GM21786 (cell line): ENCODE measurements at regions not wholly inside any gene's neighbourhood (a gene's known extent, or its start where the extent isn't known, plus 50 kb on each side); places are given as distances from the start of the nearest gene placed in this dataset.

Source experiments
- ATAC-seq: cut with Tn5 transposase; IDR thresholded peaks from one replicate; pipeline ENCODE4 v1.9.1; 2021; ENCODE audit not compliant: unreplicated experiment

DNA sequence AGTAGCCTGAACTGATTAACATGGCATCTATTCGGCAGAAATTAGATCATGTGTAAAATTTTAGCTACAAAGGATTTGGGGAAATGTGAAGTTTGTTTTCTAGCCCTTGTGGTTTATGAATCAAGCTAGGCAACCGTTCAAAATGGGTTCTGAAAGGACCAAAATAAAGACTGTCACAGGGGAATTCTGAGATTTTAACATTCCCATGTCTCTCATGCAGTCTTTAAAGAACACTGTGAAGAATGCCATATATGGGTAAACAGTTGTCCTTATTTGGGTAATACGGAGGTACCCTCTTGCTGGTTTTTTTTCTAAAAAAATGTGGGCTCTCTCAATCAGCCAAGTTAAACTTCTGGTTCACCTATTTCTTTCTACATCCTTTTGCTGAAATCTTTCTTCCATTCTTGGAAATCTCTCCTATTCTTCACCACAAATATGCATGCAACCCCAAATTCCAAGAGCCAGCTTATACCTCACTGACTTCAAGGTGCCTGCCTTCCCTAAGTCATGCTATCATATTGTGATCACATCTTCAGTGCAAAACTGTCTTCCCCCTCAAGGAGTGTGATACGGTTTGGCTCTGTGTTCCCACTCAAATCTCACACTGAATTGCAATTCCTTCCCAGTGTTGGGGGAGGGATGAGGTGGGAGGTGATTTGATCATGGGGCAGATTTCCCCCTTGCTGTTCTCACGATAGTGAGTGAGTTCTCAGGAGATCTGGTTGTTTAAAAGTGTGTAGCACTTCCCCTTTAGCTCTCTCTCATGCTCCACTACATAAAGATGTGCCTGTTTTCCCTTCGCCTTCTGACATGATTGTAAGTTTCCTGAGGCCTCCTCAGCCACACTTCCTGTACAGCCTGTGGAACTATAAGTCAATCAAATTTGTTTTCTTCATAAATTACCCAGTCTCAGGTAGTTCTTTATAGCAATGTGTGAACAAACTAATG is 308.7 kb downstream of the TTLL7 start:
- no peak for ATAC-seq

DNA sequence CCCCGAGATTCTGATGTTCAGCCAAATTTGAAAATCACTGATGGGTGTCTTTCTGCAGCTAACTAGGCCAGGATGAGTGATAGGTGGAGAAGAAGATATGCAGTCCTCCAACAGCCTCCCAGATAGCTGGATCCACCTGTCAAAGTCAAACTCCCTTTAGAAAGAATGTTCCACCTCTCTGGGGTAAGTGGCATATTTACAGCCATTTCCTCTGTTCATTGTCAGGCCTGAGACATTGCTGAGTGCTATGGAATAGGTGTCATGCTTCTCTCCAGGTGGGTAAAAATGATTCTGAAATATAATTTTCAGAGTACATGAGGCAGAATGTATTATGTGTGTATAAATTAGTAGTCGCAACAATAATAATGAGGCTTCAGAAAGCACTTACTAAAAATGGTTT is 316.8 kb downstream of the TTLL7 start:
- ATAC-seq: no peak

DNA sequence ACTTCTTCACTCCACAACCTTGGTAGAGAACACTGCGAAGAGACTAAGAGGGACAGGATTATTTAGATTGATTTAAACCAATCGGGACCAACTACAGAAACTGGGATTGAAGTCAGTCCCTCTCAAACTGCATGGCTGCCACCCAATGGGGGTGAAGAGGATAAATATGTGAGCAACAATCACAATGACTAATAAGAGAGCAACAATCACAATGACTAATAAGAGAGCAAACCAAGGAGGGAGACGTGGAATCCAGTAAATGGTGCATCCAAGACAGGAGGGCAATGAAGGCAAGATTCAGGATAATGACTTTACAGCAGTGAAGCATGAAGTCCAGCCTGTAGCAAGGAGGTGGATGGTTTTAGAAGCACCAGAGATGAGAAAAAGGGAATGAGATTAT is 322.8 kb downstream of the TTLL7 start:
- no peak for ATAC-seq

DNA sequence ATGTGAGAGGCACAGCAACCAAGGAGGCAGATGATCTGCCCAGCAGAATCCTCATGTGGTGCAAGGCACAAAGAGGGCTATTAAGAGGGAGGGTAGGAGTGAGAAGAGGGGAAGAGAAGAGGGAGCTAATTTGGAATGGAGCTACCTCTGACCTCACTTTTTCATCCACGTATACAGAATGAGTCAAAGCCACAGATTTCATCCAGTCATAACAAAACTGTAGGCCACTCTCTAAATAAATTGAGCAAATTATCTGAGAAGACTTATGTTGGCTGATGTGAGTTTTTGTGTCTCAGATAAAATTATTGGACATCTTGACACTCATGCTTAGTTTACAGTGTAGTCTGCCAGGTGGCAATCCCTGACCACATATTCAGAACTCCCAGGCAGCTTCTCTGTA is 325.6 kb downstream of the TTLL7 start:
- peak; percentile 57 for ATAC-seq

DNA sequence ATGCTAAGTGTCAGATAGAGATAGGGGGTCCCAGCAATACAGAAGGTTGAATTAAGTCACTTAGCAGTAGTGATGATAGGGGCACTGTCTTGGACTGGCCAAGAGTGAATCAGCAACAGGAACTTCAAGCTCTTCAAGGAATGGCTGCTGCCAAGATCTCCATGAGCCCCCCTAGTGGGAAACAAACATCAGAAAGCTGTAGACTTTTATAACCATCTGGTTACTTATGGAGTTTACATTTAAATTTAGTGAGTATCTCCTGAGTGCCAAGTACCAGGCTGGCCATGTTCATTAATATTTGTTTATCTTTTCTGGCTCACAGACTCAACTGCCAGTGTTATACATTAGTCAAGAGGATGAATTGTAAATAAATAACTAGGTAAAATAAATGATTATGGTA is 327.3 kb downstream of the TTLL7 start:
- ATAC-seq: no peak

DNA sequence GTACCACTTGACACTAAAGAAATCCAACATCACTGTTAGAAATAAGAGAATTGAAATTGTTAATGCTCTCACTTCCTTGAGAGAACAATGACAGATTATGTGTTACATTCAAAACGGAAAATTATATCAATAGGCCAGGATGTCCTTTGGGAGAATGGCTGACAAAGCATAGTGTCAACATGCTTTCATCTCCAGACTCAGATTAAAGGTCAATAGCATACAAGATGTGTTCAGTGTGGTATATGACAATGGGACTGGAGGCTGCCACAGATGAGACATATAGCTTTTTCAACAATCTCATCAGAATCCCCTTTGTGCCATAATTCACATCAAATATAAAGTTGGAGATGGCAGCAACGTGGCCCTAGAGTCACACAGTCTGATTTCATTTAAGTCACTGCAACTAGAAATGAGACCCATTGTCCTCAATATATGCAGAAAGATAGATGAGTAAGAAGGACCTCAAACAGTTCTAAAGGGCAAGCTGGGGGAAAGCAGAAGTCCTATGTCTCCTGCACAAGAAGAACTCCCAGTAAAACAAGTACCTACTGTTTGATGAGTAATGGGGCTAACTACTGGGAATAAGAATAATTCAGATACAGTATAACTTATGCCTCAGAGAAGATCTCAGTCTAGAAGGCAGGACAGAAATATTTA is 327.9 kb downstream of the TTLL7 start:
- ATAC-seq: no peak

DNA sequence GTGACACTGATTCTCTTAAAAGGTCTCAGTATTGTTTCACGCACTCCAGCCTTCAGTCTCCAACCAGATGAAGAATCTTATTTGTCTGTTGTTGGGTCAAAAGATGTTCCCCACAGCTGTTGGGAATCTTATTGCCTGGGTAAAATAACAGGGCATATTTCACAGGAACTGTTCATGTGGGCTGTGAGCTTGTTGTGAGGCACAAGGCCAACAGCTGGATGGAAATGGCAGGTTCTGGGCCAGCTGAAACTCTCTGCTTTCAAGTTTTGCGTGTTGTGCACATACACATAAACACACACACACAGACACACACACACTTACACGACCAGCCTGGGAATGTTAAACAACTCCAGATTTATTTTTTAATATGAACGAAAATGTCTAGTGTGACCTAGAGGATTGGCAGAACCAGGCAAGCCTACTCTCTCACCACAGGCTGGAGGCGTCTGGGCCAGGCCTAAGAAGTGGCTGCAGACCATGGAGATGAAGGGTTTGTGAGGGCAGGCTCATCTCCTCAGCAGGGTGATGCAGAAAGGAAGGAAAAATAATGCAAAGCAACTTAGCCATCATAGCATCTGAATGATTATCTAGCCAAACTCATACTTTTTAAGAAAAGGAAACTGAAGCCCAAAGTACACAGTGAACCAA is 357.0 kb downstream of the TTLL7 start:
- no peak for ATAC-seq

DNA sequence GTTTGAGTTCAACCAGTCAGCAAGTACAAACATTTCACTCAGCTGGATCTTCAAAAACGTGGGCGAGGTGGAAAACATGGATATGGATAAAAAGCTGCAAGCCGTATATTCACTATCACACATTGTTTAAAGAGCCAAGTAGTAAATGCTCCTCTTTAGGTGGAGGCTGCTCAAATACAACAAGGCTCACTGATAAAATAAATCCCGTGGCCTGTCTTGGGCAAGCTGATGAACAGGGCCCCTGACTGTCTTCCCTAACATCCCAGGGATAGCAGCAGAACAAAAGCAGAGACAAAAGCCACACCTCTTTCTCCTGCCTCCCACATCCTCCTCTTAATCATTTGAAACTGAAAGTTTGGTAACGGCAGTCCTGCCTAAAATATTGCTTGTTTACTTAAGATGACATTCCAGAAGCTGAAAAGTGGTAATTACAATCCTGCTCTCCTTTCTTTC is 357.7 kb downstream of the TTLL7 start:
- ATAC-seq: no peak

DNA sequence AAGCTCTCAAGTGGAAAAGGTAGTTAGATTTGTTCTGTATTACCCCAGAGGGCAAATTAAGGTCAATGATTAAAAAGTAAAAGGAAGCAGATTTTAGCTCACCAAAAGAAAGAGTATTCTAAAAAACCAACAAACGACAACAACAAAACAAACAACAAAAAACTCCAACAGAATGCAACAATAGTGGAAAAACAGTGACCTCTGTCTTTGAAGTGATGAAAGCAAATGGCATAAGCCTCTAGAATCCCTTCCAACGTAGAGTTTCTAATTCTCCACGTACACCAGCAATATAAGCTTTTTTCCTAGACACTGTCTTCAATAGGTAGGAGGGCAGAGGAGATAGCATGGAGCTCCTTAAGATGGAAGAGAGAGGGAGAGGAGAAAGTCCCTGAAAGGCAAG is 359.1 kb downstream of the TTLL7 start:
- ATAC-seq: no peak

DNA sequence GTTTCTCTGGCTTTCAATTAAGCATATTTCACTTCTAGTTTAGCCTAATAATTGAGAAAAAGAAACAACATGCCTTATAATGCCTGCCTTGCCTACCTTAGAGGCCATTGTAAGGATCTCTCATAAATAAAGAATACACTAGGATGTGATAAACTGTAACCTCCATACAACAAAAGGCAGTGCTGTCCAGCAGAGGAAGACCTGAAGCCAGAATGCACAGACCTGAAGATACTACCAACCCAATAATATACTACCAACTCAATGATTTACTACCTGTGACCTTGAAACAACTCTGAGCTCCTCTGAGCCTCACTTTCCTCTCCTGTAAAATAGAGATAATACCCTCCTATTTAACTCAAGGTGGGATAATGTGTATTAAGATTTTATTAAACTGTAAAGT is 361.3 kb downstream of the TTLL7 start:
- ATAC-seq: no peak

DNA sequence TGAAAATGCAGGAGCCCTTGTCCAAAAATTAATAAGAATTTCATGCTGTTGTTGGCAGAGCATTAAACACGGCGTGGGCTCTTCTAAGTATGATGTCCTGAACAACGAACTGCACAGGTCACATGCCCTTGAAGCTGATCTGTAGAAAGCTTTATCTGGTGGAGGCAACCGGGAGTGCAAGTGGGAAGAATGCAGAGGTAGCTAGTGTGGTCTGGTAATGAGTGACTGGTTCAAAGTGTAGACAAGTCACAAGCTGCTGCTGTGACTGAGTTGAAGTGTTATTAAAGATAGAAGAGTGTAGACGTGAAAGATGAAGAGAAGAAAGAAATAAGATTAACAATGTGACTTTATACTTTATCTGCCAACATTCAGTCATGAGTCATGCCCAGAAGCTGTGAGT is 361.9 kb downstream of the TTLL7 start:
- ATAC-seq: no peak

DNA sequence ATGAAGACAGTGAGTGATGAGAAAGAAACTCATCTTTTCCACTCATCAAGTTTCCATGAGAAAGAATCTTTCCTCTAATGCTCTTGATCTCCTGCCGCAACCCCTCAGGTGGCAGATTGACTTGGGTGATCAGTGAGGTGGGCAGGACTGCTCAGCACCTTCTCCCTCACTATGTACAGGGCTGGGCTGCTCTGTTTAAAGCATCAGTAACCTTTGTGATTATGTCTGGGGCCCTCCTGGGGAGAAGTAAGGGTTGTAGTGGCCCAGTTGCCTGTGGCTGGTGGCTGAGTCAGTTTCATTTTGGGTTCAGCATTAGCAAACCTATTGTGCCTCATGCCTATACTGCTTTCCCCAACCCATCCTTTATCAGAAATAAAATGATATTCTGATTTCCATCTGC is 366.0 kb downstream of the TTLL7 start:
- no peak for ATAC-seq

DNA sequence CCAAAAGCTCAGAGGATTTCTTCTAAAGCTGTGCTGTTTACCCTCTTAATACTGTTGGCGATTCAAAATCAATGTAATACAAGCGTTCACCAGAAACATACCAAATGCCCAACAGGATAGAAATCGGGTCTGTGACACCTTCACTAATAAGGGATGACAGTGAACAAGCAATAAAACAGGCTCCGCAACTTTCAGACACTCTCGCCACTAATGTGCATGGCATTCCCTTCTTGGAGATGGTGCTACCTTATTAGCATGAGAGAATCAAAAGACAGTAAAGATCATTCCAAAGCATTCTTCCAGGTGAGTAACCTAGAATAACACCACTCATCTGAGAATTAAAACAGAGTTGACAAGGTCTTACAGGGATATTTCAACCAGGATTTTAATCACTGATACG is 367.1 kb downstream of the TTLL7 start:
- no peak for ATAC-seq

DNA sequence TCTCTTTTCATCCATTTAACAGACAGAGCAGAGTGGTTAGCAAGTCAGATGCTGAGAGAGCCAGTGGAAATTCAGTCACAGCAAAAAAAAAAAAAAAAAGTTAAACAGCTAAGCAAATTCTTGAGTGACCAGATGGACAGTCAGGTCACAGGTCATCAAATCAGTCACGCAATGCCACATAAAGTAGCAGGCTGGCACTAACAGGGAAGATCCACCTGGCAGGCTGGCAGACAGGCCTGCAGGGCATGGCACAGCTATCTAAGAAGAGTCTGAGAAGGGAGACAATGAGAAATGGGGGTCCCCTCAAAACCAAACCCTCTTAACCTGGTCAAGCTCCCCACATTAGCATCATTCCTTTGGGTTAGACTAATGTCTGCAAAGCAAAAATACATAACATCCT is 371.9 kb downstream of the TTLL7 start:
- ATAC-seq: no peak

DNA sequence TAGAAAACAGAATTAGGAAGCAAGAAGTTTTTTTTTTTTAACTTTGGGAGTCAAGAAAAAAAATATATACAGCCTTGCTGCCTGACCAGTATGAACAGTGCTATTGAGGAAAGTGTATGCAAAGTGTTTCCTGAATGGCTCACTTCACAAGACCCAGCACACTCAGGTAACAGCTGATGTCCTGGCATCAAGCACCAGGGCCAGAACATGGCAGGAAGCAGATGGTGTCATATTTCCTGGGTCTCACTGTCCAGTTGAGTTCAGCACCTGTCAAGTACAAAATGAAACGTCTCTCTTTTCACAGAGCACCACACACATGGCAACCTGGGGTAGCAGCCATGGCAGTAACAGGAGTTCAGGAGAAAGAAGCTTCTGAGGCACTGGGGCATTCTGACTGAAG is 372.3 kb downstream of the TTLL7 start:
- ATAC-seq: no peak

DNA sequence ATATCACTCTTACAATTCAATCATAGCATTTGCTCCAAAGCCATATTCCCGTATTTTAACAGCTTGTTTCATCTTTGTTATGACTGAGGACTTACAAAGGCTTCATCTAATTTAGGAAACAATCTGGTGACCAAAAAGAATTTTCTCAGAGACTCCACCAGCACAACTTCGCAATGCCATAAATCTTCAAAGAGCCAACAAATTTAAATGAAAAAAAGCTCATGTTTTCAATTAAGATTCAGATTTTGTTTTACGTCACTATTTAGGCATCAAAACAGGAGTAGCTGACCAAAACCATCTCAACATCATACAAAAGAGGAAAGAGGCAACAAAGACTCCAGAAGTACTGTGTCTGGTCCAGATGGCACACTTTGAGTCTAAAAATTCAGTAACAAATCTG is 373.3 kb downstream of the TTLL7 start:
- ATAC-seq: no peak

DNA sequence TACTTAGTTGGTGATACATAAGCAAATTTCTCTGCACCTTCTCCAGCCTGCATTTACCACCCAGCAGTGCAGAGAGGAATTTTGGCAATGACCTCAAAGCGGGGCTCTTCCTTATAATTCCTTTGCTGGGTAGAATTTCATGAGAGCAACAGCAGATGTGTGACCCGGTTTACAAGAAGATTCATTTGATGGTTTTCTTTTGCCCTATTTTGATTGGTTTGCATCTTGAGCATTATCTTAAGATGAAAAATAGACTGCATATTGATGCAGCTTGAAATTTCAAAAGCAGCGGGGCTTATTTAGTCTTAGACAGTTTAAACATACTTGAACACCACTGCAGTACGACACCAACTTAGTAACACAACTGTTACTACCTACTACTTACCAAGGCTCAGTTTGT is 378.9 kb downstream of the TTLL7 start:
- no peak for ATAC-seq

DNA sequence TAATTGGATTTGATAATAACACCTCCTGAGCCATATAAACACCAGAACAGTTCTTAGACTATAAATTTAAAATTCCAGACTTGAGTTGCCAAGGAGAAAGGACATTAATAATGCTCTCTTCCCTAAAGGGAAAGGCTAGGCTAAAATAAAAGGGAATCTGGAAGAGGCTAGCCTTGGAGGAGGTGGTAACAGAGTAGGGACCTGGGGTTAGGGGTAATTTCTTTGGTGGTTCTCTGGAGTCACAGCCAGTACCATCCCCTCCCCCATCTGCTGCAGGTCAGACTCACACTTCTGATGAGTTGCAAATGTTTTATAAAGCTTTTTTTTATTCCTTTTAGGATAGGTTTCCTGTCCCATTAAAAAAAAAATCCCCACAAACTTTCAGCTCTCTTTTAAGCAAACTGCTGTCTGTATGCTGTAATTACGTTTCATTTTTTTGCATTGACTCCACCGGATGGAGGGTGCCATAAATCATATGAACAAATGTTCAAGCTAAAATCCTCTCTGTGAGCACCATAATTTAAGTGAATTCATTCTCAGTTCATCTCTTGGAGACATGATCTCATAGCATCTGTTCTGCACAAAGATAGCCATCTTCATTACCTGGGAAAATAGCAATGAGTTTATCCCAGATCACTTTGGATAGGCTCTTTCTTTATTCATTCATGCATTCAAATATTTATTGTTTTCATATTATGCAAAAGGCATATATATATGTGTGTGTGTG is 379.6 kb downstream of the TTLL7 start:
- ATAC-seq: no peak

DNA sequence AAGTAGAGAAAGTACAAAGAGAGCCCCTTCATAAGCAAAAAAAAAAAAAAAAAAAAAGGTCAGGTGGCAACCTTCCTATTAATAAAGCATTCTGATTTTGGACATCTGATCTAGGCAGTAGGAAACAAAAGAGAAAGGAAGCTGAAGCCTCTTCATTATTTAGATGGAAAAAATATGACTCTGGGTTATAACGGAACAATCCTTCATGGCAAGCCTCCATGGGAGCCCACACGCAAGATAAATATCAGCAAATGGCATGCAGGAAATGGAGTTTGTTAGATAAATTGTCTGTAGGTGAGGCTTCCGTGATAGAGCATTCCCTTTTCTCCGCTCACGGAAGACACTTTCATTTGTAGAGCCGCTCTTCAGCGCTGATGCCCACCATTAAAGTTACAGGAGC is 381.0 kb downstream of the TTLL7 start:
- ATAC-seq: no peak

DNA sequence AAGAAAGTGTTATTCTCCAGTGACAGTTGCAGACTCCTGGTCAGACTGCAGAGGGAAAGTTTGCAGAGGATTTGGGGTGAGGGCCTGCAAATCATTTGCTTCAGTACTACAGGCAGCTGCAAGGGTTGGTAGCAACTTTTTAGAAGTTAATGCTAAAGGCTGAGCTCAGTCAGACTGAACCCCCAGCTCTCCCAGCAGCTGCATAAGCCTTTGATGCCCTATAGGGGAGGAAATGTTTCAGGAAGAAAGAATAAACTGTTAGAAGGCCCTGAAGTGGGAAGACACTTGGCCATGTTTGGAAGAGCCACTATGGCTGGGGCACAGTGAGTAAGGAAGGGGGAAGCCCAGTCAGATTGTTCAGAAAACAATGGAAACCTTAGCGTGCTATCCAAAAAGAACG is 383.6 kb downstream of the TTLL7 start:
- ATAC-seq: no peak

DNA sequence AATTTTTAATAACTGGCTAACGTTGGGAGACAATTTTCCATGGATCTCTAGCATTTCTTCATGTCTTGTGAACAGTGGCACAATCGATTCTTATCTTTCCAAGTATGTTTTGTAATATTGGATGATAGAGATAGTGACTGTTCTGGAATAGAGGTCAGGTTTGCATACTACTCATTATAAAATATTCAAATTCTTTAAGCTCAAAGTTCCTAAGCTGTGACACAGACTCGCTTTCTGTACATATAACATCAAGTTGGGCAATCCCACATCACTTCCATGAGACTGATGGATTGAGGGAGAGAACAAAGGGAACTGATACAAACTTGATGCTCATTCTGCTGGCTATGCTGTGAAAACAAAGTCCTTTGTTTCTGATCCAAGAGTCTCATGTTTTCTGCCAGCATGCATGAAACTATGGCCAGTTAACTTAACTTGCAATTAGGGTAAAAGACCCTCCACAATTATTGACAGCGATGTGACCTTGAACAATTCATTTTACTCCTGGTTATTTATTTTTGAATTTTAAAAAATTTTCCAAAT is 392.4 kb downstream of the TTLL7 start:
- no peak for ATAC-seq
